NCI-H82 (cell line): ENCODE measurements at regions not wholly inside any gene's neighbourhood (a gene's known extent, or its start where the extent isn't known, plus 50 kb on each side); places are given as distances from the start of the nearest gene placed in this dataset.

ENCODE experiments used
- DNase-seq: peaks from one replicate; lab custom pipeline; 2025; lab: John Stamatoyannopoulos, UW

DNA sequence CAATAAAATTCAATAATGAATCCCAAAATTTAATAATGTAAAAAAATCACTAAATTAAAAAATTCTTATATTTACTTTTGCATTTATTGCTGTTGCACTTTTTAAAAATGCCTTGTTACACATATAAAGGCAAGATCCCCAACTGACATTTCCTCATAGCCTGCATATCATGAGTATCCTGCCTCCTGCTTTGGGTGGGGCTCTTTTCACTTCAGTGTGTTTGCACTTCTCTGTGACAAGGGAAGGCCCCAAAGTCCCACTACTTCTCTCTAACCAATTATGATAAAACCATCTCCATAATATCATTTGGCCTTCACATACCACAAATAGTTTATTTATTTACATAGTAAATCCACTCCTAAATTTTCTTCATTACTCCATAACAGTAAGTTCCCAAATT, 446.1 kb upstream of the MARCKS start:
- no peak for DNase-seq

GRCh38 chr6:113412589-113413357, 444.4 kb upstream of the MARCKS start:
- no peak for DNase-seq

GRCh38 chr6:113414511-113414910, 442.6 kb upstream of the MARCKS start:
- peak; percentile 41 for DNase-seq

DNA sequence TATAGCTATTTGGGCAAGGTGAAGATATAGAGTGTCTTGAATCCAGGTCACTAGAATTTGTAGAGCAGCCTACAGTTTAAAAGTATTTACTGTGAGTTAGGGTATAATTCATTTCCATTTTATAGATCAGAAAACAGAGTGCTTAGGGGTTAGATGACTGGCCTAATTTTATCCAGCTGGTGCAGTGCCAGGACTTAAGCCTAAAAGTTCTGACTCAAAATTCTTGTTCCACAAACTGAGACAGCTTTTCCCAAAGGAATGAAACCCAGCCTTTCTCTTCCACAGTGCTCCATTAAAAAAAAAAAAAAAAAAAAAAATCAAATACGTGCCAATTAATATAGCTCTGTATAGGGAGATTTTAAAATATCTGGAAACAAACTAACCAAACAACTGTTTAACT, 441.0 kb upstream of the MARCKS start:
- no peak for DNase-seq

GRCh38 chr6:113420290-113420689, 436.9 kb upstream of the MARCKS start:
- DNase-seq: no peak

GRCh38 chr6:113421997-113422396, 435.1 kb upstream of the MARCKS start:
- no peak for DNase-seq

- no peak for DNase-seq
Observed at GRCh38 chr6:113423956-113424355, 433.2 kb upstream of the MARCKS start.

- DNase-seq: peak; percentile 76
Observed at GRCh38 chr6:113425977-113426660, 431.0 kb upstream of the MARCKS start.

DNA sequence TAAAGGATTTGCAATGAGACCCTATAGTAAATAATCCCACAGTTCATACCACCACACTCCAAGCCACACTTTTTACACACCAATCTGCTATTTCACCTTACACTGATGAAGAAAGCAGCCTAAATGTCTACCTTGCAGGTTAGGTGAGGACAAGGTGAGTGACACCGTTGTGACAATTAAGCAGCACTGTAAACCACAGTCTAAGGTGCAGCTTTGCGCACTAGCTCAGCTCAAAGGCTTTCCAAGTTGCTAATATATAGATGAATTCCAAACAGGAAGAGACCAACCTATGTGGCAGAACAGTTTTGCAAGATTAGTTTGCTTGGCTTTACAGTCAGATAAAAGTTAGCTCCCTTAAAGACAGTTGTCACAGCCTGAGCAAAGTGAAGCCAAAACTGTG, 429.5 kb upstream of the MARCKS start:
- no peak for DNase-seq

- no peak for DNase-seq
Observed at GRCh38 chr6:113428702-113429101, 428.4 kb upstream of the MARCKS start.

GRCh38 chr6:113432521-113433334, 424.4 kb upstream of the MARCKS start:
- no peak for DNase-seq

DNA sequence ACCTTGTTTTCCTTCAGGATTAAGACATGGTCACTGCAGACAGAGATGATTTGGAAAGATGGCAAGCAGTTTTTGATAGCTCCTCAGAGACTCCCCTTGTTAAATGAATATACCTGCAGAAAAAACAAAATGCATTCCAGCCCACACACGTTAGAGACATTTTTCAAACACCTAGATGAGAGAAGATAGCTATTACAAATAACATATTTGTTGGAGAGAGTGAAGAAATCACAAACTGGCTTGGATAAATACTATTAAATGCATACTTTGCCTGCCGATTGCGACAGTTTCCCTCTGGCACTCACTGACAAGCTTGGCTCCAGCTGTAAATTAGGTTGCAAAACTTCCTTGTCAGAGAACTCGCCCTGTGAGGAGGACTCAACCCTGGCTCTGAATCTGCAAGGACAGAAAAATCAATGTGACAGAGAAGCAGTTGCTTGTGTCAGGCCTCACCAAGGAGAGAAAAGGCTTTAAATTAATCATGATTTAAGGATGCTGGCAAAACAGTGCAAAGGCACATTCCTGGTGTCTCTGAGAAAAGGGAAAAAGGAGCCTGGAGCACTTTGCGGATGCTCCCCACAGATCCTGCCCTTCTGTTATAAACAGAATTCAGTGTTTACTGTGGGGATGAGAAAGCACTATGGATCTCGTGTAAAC, 423.7 kb upstream of the MARCKS start:
- DNase-seq: no peak

- no peak for DNase-seq
Observed at GRCh38 chr6:113434641-113435040, 422.5 kb upstream of the MARCKS start.

DNA sequence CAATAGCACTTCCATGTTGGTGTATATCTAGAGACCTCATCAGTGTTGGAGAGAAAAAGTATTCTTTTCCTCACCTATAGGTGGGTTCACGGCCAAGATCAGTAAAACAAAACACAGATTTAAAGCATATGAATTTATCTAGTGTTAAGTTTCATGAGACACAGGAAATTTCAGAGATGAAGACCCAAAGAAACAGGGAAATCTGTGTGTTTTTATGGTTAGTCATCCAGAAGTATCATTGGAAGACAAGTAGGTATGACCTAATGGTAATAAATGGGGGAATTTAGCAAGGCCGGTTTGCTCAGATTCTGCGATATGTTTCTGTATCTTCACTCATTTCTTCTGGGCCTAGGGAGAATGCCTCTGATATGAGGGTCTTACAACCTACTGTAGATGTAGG, 419.6 kb upstream of the MARCKS start:
- DNase-seq: no peak

- no peak for DNase-seq
Observed at GRCh38 chr6:113439866-113440265, 417.3 kb upstream of the MARCKS start.

- no peak for DNase-seq
Observed at GRCh38 chr6:113442040-113442439, 415.1 kb upstream of the MARCKS start.

- DNase-seq: no peak
Observed at GRCh38 chr6:113445201-113445600, 411.9 kb upstream of the MARCKS start.

GRCh38 chr6:113447088-113447831, 409.9 kb upstream of the MARCKS start:
- DNase-seq: no peak

DNA sequence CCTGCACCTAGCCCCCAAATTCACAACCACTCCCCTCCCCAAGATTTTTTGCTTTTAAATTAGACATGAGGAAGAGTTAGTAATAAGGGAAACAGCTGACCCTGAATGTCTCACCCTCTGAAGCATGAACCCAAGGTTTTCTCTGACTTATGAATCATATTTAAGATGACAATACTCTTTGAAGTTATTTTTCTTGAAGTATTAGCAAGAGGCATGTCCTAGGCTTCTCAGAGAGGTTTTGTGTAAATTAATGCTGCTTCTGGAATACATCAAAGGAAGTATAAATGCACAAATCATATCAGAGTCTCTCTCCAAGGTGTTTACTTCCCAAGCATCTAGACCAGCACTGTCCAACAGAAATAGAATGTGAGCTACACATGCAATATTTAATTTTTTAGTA, 408.1 kb upstream of the MARCKS start:
- DNase-seq: no peak

DNA sequence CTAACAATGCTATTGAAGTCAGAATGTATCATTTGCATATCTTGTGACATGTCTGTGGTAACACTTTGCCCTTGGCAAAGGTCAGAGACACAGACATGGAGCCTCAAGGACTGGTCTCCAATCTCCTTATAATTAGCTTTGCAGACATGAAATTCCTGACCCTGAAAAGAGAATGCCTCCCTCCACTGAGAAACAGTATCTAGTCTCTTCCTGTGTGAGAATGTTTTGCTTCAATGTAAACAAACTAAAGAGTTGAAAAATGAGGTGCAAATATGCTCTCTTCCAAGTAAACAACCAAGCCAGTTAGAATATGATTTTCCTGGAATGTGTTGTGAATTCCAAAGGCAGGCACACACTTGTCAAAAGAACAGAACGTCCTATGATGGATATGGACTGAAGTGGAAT, 407.1 kb upstream of the MARCKS start:
- DNase-seq: no peak

- peak; percentile 6 for DNase-seq
Observed at GRCh38 chr6:113451049-113451448, 406.1 kb upstream of the MARCKS start.

- DNase-seq: no peak
Observed at GRCh38 chr6:113457198-113457597, 399.9 kb upstream of the MARCKS start.
